HCT116 (cell line): ENCODE measurements at regions not wholly inside any gene's neighbourhood (a gene's known extent, or its start where the extent isn't known, plus 50 kb on each side); places are given as distances from the start of the nearest gene placed in this dataset.

ENCODE experiments used
- SIN3A ChIP-seq: IDR thresholded peaks from 2 replicates; pipeline ENCODE4 v1.6.1; 2012; ENCODE audit warnings: low read depth
- ZNF274 ChIP-seq: fragments of 200-500 bp; sonication (Bioruptor generic); IDR thresholded peaks from 2 replicates; pipeline ENCODE4 v1.6.1; 2014; ENCODE audit warnings: mild to moderate bottlenecking, low read depth, low read length, inconsistent platforms
- TF ChIP-seq, protein P1 (sequence below), 3 experiments: fragments of 200-600 bp in 1 of 3; sonication (generic) in 1 of 3; IDR thresholded peaks in 2 of 3; conservative IDR thresholded peaks in 1 of 3; 2 replicates each; pipeline ENCODE4 v1.5.1; 2012 to 2017; ENCODE audit warnings: low read depth in 2 of 3, low read length in 2 of 3, antibody characterized with exemption in 1 of 3, borderline replicate concordance in 1 of 3, control low read depth in 1 of 3, mild to moderate bottlenecking in 1 of 3, mixed read lengths in 1 of 3, mixed run types in 1 of 3, moderate library complexity in 1 of 3; ENCODE audit not compliant: insufficient read depth in 1 of 3
- TF ChIP-seq, protein P2 (sequence below): IDR thresholded peaks from 2 replicates; pipeline ENCODE4 v1.6.1; 2011; ENCODE audit warnings: mild to moderate bottlenecking, low read length, moderate library complexity; ENCODE audit not compliant: insufficient replicate concordance; ENCODE audit errors: extremely low read depth

DNA sequence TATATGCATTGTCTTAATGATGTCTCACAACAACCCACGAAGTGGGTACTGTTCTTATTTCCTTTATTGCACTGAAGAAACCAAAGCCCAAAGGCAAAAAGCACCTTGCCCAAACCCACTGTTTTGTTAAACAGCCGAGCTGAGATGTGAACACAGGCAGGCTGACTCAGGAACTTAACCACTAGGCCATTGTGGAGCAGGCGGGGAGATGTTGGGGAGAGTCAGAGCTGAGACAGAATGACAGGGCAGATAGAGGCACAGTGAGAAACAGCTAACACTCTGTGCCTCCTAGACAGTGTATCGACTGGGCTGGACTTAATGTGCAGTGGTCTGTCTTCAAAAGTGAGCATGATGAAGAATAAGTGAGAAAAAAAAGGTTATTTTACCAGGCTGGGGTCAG is 56.5 kb downstream of the RPLP1 start:
- TF ChIP-seq ZNF274 (no peak), SIN3A (no peak)
- TF ChIP-seq, protein P1, sequence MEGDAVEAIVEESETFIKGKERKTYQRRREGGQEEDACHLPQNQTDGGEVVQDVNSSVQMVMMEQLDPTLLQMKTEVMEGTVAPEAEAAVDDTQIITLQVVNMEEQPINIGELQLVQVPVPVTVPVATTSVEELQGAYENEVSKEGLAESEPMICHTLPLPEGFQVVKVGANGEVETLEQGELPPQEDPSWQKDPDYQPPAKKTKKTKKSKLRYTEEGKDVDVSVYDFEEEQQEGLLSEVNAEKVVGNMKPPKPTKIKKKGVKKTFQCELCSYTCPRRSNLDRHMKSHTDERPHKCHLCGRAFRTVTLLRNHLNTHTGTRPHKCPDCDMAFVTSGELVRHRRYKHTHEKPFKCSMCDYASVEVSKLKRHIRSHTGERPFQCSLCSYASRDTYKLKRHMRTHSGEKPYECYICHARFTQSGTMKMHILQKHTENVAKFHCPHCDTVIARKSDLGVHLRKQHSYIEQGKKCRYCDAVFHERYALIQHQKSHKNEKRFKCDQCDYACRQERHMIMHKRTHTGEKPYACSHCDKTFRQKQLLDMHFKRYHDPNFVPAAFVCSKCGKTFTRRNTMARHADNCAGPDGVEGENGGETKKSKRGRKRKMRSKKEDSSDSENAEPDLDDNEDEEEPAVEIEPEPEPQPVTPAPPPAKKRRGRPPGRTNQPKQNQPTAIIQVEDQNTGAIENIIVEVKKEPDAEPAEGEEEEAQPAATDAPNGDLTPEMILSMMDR (IDR thresholded peaks at IDR 0.05 in 2 of 3, conservative IDR thresholded peaks at IDR 0.05 in 1 of 3; ENCODE audit: borderline replicate concordance in 1 of 3, insufficient read depth in 1 of 3, low read depth in 2 of 3, low read length in 2 of 3), result no peak
- TF ChIP-seq, protein P2, sequence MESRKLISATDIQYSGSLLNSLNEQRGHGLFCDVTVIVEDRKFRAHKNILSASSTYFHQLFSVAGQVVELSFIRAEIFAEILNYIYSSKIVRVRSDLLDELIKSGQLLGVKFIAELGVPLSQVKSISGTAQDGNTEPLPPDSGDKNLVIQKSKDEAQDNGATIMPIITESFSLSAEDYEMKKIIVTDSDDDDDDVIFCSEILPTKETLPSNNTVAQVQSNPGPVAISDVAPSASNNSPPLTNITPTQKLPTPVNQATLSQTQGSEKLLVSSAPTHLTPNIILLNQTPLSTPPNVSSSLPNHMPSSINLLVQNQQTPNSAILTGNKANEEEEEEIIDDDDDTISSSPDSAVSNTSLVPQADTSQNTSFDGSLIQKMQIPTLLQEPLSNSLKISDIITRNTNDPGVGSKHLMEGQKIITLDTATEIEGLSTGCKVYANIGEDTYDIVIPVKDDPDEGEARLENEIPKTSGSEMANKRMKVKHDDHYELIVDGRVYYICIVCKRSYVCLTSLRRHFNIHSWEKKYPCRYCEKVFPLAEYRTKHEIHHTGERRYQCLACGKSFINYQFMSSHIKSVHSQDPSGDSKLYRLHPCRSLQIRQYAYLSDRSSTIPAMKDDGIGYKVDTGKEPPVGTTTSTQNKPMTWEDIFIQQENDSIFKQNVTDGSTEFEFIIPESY, result no peak
